HFF-Myc (cell line): ENCODE measurements at regions not wholly inside any gene's neighbourhood (a gene's known extent, or its start where the extent isn't known, plus 50 kb on each side); places are given as distances from the start of the nearest gene placed in this dataset.

Source experiments
- DNase-seq: peaks from one replicate; pipeline ENCODE4 v3.0.0-alpha.2; 2011; ENCODE audit warnings: low read depth; ENCODE audit errors: extremely low read depth
- H3K4me3 ChIP-seq: replicated peaks from 2 replicates; pipeline ENCODE4 v1.5.1; 2011; ENCODE audit warnings: low read depth, mild to moderate bottlenecking, control low read depth, low read length
- TF ChIP-seq, protein P1 (sequence below): IDR thresholded peaks from 2 replicates; pipeline ENCODE4 v1.5.1; 2012; ENCODE audit warnings: mild to moderate bottlenecking, low read depth, low read length, control low read depth; ENCODE audit errors: missing control alignments

DNA sequence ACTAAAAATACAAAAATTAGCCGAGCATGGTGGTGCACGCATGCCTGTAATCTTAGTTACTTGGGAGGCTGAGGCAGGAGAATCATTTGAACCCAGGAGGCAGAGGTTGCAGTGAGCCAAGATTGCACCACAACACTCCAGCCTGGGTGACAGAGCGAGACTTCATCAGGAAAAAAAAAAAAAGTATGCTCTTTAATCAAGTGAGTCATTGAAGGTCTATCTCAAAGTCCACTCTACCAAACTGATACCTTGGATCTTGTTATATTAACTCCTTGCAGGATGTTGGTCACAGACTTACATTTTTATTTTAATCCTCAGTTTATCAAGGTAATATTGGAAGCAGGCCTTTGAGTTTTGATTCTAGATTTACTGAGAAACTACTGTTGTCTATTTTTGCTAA lies 348.7 kb downstream of the COL12A1 start:
- no peak for DNase-seq
- TF ChIP-seq, protein P1, sequence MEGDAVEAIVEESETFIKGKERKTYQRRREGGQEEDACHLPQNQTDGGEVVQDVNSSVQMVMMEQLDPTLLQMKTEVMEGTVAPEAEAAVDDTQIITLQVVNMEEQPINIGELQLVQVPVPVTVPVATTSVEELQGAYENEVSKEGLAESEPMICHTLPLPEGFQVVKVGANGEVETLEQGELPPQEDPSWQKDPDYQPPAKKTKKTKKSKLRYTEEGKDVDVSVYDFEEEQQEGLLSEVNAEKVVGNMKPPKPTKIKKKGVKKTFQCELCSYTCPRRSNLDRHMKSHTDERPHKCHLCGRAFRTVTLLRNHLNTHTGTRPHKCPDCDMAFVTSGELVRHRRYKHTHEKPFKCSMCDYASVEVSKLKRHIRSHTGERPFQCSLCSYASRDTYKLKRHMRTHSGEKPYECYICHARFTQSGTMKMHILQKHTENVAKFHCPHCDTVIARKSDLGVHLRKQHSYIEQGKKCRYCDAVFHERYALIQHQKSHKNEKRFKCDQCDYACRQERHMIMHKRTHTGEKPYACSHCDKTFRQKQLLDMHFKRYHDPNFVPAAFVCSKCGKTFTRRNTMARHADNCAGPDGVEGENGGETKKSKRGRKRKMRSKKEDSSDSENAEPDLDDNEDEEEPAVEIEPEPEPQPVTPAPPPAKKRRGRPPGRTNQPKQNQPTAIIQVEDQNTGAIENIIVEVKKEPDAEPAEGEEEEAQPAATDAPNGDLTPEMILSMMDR, result no peak
- no peak overlapping the region for H3K4me3 ChIP-seq

DNA sequence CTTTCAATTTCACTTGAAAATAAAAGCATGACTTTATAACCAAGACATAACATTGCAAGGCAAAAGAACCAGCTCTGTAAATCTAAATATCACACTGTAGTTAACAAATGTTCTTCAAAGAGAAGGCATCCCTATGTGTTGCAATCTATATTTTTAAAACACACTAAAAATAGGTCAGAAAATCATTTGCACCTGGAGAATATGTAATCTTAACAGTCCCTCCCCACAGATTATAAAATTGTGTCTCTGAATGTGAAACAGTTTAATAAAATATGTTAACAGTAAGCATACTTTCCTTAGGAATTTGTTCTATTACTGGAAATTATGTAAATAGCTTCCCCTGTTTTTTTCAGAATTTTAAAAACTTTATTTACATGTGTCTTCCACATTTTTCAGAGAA lies 351.9 kb downstream of the COL12A1 start:
- H3K4me3 ChIP-seq, result no peak overlapping the region
- DNase-seq, result no peak
- TF ChIP-seq, protein P1, result no peak

DNA sequence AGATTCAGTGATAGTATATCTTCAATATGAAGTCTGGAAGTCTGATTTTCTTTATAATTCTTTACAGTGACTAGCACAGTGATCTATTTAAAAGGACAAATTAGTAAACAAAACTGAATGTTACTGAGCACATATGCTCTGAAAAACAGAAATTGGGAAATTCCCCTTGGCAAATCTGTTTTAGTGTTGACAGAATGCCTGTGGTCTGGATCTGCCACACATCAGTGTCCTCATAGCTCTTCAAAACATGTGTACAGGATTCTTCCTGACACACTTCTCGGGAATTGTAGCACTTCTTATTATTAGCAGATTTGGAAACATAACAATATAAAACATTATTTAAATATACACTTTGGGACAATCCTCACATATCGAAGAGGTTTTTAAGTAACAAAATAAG lies 354.3 kb downstream of the COL12A1 start:
- DNase-seq, result peak; percentile 30
- no peak overlapping the region for H3K4me3 ChIP-seq
- TF ChIP-seq, protein P1, result no peak

DNA sequence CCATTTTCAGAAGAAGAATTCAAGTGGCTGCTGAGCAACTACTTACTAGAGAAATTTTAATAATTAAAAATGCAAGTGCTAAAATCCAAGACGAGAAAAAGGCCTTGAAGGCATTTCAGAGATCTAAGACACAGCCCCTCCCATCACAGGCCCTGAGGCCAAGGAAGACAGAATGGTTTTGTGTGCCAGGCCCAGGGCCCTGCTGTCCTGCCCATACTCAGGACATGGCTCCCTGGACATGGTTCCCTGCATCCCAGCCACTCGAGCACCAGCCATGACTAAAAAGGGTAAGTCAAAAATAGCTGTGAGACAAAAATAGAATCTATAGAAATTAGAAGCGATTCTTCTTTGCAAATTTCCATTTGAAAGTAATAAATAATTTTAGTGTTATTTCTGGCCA lies 364.9 kb downstream of the COL12A1 start:
- TF ChIP-seq, protein P1, result no peak
- no peak for DNase-seq
- H3K4me3 ChIP-seq, result no peak overlapping the region

DNA sequence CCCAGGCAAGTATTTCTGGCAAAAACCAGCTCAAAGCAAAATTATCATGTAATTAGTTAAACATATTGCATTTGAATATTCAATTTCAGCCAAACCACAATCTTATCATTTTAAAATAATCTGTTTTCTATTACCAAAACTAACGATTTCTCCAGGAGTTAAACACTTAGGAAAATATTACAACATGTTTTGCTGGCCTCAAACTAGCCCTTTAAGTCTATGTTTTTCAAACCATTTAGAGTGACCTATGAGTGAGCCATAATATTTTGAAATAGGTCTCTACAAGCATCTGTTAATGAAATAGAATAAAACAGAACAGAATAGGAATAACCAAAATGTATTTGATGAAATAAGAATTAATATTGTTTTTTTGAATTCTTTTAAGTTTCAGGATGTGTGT lies 370.9 kb downstream of the COL12A1 start:
- TF ChIP-seq, protein P1, result no peak
- no peak for DNase-seq
- H3K4me3 ChIP-seq, result no peak overlapping the region

DNA sequence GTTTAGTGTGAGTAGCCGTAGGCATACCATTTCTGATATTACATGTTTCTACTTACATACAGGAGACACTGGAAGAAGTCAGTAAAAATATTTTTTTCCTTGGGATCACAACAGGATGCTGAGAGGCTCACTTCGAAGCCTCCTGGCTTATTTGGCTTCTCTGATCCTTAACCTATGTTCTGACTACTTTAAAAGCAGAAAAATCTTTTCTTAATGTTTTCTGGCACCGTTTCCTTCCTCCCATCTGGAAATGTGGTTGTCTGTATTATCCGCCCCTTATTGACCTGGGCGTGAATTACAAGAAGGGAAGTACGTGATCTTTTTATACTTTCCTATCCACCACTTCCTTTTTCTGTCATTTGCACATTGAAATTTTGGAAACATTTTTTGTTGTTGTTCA lies 379.6 kb downstream of the COL12A1 start:
- no peak overlapping the region for H3K4me3 ChIP-seq
- TF ChIP-seq, protein P1, result no peak
- peak; percentile 56 for DNase-seq

DNA sequence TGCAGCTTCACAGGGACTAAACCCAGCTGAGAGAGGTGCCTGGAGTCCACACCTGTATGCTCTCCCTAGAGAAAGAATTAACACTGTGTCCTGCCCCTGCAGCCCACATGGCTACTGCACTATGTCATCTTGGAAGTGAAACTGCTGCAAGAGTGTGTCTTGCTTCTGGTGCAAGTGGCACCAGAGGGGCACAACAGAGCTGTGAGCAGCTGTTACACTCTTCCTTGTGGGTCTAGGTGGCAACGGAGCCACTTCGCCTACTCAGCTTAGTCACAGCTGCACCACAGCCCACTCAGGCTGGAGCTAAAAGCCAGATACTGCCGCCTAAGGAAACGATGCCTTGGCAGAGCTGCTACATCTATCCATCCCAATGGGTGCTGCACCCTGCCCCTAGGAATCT lies 391.4 kb downstream of the COL12A1 start:
- H3K4me3 ChIP-seq, result no peak overlapping the region
- no peak for DNase-seq
- TF ChIP-seq, protein P1, result no peak
